ENCODE measurements at regions not wholly inside any gene's neighbourhood (a gene's known extent, or its start where the extent isn't known, plus 50 kb on each side); places are given as distances from the start of the nearest gene placed in this dataset.
A peak's percentile ranks its signal among the peaks of the same experiment; 100 is the strongest.

DNA sequence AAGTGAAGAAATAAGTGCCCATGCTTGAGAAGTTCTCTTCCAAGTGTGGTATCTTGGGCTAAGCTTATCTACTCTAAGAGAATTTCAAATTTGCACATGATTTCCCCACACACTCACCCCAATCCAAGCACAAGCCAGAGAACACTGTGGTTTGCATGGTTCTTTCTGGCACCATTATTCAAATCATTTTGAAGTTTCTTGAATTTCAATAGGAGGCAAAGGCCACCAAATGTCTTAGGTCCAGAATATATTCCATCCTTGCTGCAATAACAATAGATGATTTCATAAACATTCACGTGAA, 359.7 kb downstream of the IRS2 start:
- Histone ChIP-seq H3K9me3 (ENCODE audit: insufficient read depth, low read length, severe bottlenecking) (peaks cover 4% of the 10 kb centered on the region), H3K9ac (ENCODE audit: low read depth, low read length) (no peak overlapping the region), H3K4me3 (ENCODE audit: low read depth in 1 of 2, low read length in 2 of 2) (no peak overlapping the region), H3K27ac (ENCODE audit: low read length) (no peak overlapping the region), H3K36me3 (ENCODE audit: insufficient read depth, low read length) (no peaks in the 10 kb centered on the region), H2AFZ (ENCODE audit: low read depth, low read length) (no peak overlapping the region), H3K4me1 (ENCODE audit: insufficient read depth, low read length) (peaks cover 8% of the 10 kb centered on the region), H4K20me1 (ENCODE audit: insufficient read depth, low read length) (no peaks in the 10 kb centered on the region), H3K79me2 (ENCODE audit: insufficient read depth, low read length) (no peaks in the 10 kb centered on the region), H3K4me2 (ENCODE audit: insufficient read depth, low read length) (no peak overlapping the region), H3K27me3 (ENCODE audit: insufficient read depth, low read length, poor library complexity) (no peaks in the 10 kb centered on the region)
- TF ChIP-seq, protein P1, sequence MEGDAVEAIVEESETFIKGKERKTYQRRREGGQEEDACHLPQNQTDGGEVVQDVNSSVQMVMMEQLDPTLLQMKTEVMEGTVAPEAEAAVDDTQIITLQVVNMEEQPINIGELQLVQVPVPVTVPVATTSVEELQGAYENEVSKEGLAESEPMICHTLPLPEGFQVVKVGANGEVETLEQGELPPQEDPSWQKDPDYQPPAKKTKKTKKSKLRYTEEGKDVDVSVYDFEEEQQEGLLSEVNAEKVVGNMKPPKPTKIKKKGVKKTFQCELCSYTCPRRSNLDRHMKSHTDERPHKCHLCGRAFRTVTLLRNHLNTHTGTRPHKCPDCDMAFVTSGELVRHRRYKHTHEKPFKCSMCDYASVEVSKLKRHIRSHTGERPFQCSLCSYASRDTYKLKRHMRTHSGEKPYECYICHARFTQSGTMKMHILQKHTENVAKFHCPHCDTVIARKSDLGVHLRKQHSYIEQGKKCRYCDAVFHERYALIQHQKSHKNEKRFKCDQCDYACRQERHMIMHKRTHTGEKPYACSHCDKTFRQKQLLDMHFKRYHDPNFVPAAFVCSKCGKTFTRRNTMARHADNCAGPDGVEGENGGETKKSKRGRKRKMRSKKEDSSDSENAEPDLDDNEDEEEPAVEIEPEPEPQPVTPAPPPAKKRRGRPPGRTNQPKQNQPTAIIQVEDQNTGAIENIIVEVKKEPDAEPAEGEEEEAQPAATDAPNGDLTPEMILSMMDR (IDR thresholded peaks at IDR 0.05; ENCODE audit: borderline replicate concordance, extremely low read depth, low read length, poor library complexity, severe bottlenecking) = no peak
- no peak for TF ChIP-seq EZH2 (IDR thresholded peaks at IDR 0.05; ENCODE audit: borderline replicate concordance, low read depth, low read length, severe bottlenecking)
- ATAC-seq (ENCODE audit: insufficient read depth, low read depth) = no peak
- no peak for DNase-seq

DNA sequence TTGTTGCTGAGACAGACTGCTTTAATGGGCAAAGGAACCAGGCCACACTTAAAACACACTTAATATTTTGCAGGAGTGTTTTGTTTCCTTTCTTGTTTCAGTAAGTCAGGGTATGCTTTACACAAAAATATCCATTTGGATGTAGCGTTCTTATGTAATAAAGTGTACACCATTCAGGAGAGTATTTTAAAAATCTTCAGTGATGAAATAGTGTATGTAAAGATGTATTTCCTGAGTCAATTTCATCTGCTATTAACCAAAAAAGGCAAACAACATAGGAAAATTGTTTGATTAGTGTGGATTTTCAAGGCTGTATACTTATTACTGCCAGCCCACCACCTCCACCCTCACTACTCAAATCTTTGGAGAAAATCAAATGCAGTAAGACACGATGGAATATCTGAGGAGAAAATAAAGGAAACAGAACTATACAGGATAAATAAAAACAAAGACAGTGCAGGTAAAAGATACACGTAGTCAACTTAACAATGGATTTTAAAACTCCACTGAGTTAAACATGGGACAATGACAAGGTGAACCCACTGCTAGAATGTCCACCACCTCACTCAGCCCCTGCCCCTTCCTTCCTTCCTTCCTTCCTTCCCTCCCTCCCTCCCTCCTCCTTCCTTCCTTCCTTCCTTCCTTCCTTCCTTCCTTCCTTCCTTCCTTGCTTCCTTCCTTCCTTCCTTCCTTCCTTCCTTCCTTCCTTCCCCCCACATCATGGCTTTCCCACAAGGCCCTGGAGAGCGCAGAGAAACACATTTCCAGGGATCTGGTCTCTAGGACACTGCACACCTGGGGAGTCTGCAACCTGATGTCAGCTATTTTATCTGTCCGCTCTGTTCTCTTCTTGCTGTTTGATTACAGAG, 360.3 kb downstream of the IRS2 start:
- Histone ChIP-seq H3K4me3 (ENCODE audit: low read depth in 1 of 2, low read length in 2 of 2) (no peak overlapping the region), H3K27ac (ENCODE audit: low read length) (no peak overlapping the region), H3K9me3 (ENCODE audit: insufficient read depth, low read length, severe bottlenecking) (peaks cover under 1% of the 10 kb centered on the region), H3K9ac (ENCODE audit: low read depth, low read length) (no peak overlapping the region), H2AFZ (ENCODE audit: low read depth, low read length) (no peak overlapping the region), H3K27me3 (ENCODE audit: insufficient read depth, low read length, poor library complexity) (no peaks in the 10 kb centered on the region), H4K20me1 (ENCODE audit: insufficient read depth, low read length) (no peaks in the 10 kb centered on the region), H3K79me2 (ENCODE audit: insufficient read depth, low read length) (no peaks in the 10 kb centered on the region), H3K4me2 (ENCODE audit: insufficient read depth, low read length) (no peak overlapping the region), H3K4me1 (ENCODE audit: insufficient read depth, low read length) (peaks cover 8% of the 10 kb centered on the region), H3K36me3 (ENCODE audit: insufficient read depth, low read length) (no peaks in the 10 kb centered on the region)
- no peak for DNase-seq
- no peak for ATAC-seq (ENCODE audit: insufficient read depth, low read depth)
- TF ChIP-seq, protein P1 (IDR thresholded peaks at IDR 0.05; ENCODE audit: borderline replicate concordance, extremely low read depth, low read length, poor library complexity, severe bottlenecking) = no peak
- no peak for TF ChIP-seq EZH2 (IDR thresholded peaks at IDR 0.05; ENCODE audit: borderline replicate concordance, low read depth, low read length, severe bottlenecking)

DNA sequence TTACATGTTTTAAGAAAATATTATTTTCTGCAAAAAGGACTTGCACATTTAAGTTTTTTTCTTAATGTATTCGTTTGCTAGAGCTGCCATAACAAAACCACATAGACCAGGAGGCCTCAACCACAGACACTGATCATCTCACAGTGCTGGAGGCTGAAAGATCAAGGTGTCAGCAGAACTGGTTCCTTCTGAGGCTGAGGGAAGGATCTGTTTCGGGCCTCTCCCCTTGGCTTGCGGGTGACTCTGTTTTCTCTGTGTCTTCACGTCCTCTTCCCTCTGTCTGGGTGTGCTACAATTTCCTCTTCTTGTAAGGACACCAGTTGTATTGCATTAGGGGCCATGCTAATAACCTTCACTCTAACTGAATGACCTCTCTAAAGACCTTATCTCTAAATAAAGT, 364.2 kb downstream of the IRS2 start:
- H3K27ac ChIP-seq (ENCODE audit: low read length) = no peak overlapping the region
- H3K4me3 ChIP-seq (ENCODE audit: low read depth in 1 of 2, low read length in 2 of 2) = no peak overlapping the region
- DNase-seq (peak; percentile 84), ATAC-seq (ENCODE audit: insufficient read depth, low read depth) (peak; percentile 91)
- H3K27me3 ChIP-seq (ENCODE audit: insufficient read depth, low read length, poor library complexity) = no peaks in the 10 kb centered on the region
- TF ChIP-seq, protein P1 (IDR thresholded peaks at IDR 0.05; ENCODE audit: borderline replicate concordance, extremely low read depth, low read length, poor library complexity, severe bottlenecking) = no peak
- TF ChIP-seq EZH2 (IDR thresholded peaks at IDR 0.05; ENCODE audit: borderline replicate concordance, low read depth, low read length, severe bottlenecking) = no peak
- no peaks in the 10 kb centered on the region for H3K36me3 ChIP-seq (ENCODE audit: insufficient read depth, low read length)
- H3K9me3 ChIP-seq (ENCODE audit: insufficient read depth, low read length, severe bottlenecking) = no peaks in the 10 kb centered on the region
- no peaks in the 10 kb centered on the region; the same call in 1 of the 2 replicates for H3K79me2 ChIP-seq (ENCODE audit: insufficient read depth, low read length)
- no peaks in the 10 kb centered on the region for H4K20me1 ChIP-seq (ENCODE audit: insufficient read depth, low read length)
- peak overlapping the region; percentile 29 for H3K4me2 ChIP-seq (ENCODE audit: insufficient read depth, low read length)
- no peak overlapping the region for H3K9ac ChIP-seq (ENCODE audit: low read depth, low read length)
- peaks cover 7% of the 10 kb centered on the region for H3K4me1 ChIP-seq (ENCODE audit: insufficient read depth, low read length)
- H2AFZ ChIP-seq (ENCODE audit: low read depth, low read length) = no peak overlapping the region

Measured in DND-41 (cell line).